ENCODE measurements at regions not wholly inside any gene's neighbourhood (a gene's known extent, or its start where the extent isn't known, plus 50 kb on each side); places are given as distances from the start of the nearest gene placed in this dataset.

GRCh38 chr16:73887911-73888310 is 408.7 kb upstream of the PSMD7 start:
- H3K4ac ChIP-seq (replicated peaks; ENCODE audit: insufficient read length, low read depth, low read length), result no peak overlapping the region
- TF ChIP-seq MAX (IDR thresholded peaks at IDR 0.05) (no peak), BRCA1 (IDR thresholded peaks at IDR 0.05; ENCODE audit: low read depth, low read length) (no peak), ATF2 (IDR thresholded peaks at IDR 0.05; ENCODE audit: low read length) (no peak), RNF2 (IDR thresholded peaks at IDR 0.05; ENCODE audit: borderline replicate concordance, low read depth, low read length, missing control alignments, poor library complexity, severe bottlenecking) (no peak), CEBPB (IDR thresholded peaks at IDR 0.05; ENCODE audit: low read depth, low read length) (no peak), POU5F1 (IDR thresholded peaks at IDR 0.05; ENCODE audit: low read depth, low read length) (no peak), FOSL1 (IDR thresholded peaks at IDR 0.05; ENCODE audit: insufficient read depth, low read depth, low read length) (no peak), ASH2L (IDR thresholded peaks at IDR 0.05; ENCODE audit: low read length) (no peak)
- H3K4me2 ChIP-seq (ENCODE audit: insufficient read depth in 1 of 2, low read depth in 2 of 2, low read length in 2 of 2), result no peak overlapping the region
- H3K14ac ChIP-seq (ENCODE audit: insufficient read length), result no peak overlapping the region
- H4K91ac ChIP-seq (replicated peaks; ENCODE audit: insufficient read length, low read length), result no peak overlapping the region
- no peak overlapping the region for H3K23ac ChIP-seq (ENCODE audit: insufficient read length)
- H2BK15ac ChIP-seq (ENCODE audit: low read length), result no peak overlapping the region
- ChIA-PET CTCF (ENCODE audit: partially characterized antibody) (interaction anchor here (0.6 to 1.0 kb wide), 2 partner anchors 69 to 220 kb away, joined by 3 to 4 read pairs; no protein-coding TSS in a partner anchor), POLR2A (ENCODE audit: partially characterized antibody) (no interaction called here)
- 51% methylated on average over 8 of the region's 8 CpGs; no CpG with 5 or more reads in 1 of the 2 experiments for WGBS, 2 experiments (ENCODE audit: extremely low coverage in 1 of 2, insufficient coverage in 1 of 2, insufficient read length in 1 of 2, insufficient replicate concordance in 2 of 2, low coverage in 1 of 2, low lambda C conversion rate in 2 of 2, missing lambda C conversion rate in 1 of 2)
- H2BK5ac ChIP-seq (ENCODE audit: low read depth, low read length), result no peak overlapping the region
- FAIRE-seq (no peak), DNase-seq (ENCODE audit: low read depth in 1 of 2, low spot score in 2 of 2) (no peak)
- no peak overlapping the region for H4K5ac ChIP-seq (ENCODE audit: insufficient read length, low read depth, low read length)
- H4K8ac ChIP-seq (ENCODE audit: extremely low read depth, insufficient read depth, low read length), result no peak overlapping the region
- no peaks in the 10 kb centered on the region for H3K36me3 ChIP-seq (ENCODE audit: control insufficient read depth in 2 of 4, insufficient read depth in 4 of 4, low read length in 3 of 4)
- H3K4me1 ChIP-seq (replicated peaks in 1 of 4; ENCODE audit: control insufficient read depth in 3 of 4, insufficient read depth in 4 of 4, low read length in 3 of 4), result peaks cover 0 to 12% (median 5%) of the 10 kb centered on the region in 4 experiments; a peak in 4 of 7 replicates
- no peaks in the 10 kb centered on the region for H3K9me3 ChIP-seq (ENCODE audit: insufficient read depth in 2 of 2, low read depth in 1 of 2, low read length in 1 of 2)
- no peak overlapping the region for H2BK20ac ChIP-seq (ENCODE audit: low read length)
- H3K23me2 ChIP-seq (ENCODE audit: low read depth, low read length), result peaks cover 8% of the 10 kb centered on the region
- H3K27me3 ChIP-seq (replicated peaks in 1 of 4; ENCODE audit: control insufficient read depth in 3 of 4, extremely low read depth in 1 of 4, insufficient read depth in 3 of 4, low read length in 3 of 4), result no peaks in the 10 kb centered on the region
- no peak overlapping the region for H3K18ac ChIP-seq (ENCODE audit: extremely low read depth, low read length)
- no peak overlapping the region for H2AK5ac ChIP-seq (ENCODE audit: low read depth, low read length)
- H3K4me3 ChIP-seq (ENCODE audit: extremely low read depth in 1 of 4, insufficient read depth in 2 of 4, low read depth in 3 of 4, low read length in 4 of 4), result no peak overlapping the region
- no peaks in the 10 kb centered on the region for H4K20me1 ChIP-seq (replicated peaks in 1 of 2; ENCODE audit: control insufficient read depth in 1 of 2, insufficient read depth in 2 of 2, low read length in 2 of 2)
- no peaks in the 10 kb centered on the region for H3K79me1 ChIP-seq (ENCODE audit: low read depth, low read length)
- no peak overlapping the region for H3K27ac ChIP-seq (ENCODE audit: low read depth, low read length)
- H2BK12ac ChIP-seq (ENCODE audit: low read depth, low read length), result no peak overlapping the region
- no peak overlapping the region for H3K9ac ChIP-seq (replicated peaks in 1 of 4; ENCODE audit: extremely low read depth in 1 of 4, low read depth in 3 of 4, low read length in 3 of 4)
- H2BK120ac ChIP-seq (replicated peaks; ENCODE audit: low read depth, low read length), result no peak overlapping the region
- H3K56ac ChIP-seq (replicated peaks; ENCODE audit: insufficient read length, low read depth, low read length), result no peak overlapping the region
- no peaks in the 10 kb centered on the region for H3K79me2 ChIP-seq (ENCODE audit: control insufficient read depth in 1 of 2, insufficient read depth in 2 of 2, low read length in 2 of 2)
- no peak overlapping the region for H2AFZ ChIP-seq (ENCODE audit: low read length)

All from H1 (cell line).